ENCODE measurements at regions not wholly inside any gene's neighbourhood (a gene's known extent, or its start where the extent isn't known, plus 50 kb on each side); places are given as distances from the start of the nearest gene placed in this dataset.
"Not testable (repeated sequence)": the region's sequence is repeated elsewhere in the genome, so short reads cannot be mapped to it uniquely, and the experiment has no call there.

DNA sequence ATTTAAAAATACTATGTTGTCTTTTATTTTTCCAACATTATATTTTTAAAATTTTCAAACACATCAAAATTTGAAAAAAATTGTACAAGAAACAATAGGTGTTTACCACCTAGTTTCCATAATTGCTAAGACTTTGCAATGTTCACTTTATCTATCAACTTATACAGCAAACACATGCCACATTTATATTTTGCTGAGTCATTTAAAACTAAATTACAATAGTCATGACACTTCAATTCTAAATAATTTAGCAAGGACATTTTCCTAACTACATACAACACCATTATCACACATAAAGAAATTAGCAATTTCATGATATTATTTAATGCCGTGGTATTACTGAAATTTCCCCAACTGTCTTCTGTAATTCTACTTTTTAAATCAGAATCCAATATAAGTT is 600.4 kb upstream of the CPXCR1 start:
- no peaks in the 10 kb centered on the region for H3K9me3 ChIP-seq (ENCODE audit: control insufficient read depth, insufficient read depth, low read depth, low read length)
- BruUV-seq (replicated peaks) = no TSS peak
- DNase-seq (ENCODE audit: low read depth, low spot score) (no peak), ATAC-seq (no peak)
- H3K27me3 ChIP-seq (ENCODE audit: control insufficient read depth, insufficient read depth, low read length) = no peaks in the 10 kb centered on the region
- ChIA-PET CTCF (no interaction called here), POLR2A (no interaction called here)
- no peaks in the 10 kb centered on the region for H3K36me3 ChIP-seq (ENCODE audit: control insufficient read depth, insufficient read depth, low read length)
- in situ Hi-C loops (cut with HindIII; ENCODE audit: low pct_unique_long_range_greater_than_20kb, low sequenced_read_pairs) = no loop called here
- H3K27ac ChIP-seq (ENCODE audit: low read length) = no peak overlapping the region
- intact Hi-C loops (cut with micrococcal nuclease; ENCODE audit: unreplicated experiment) = no loop called here
- H3K4me1 ChIP-seq (ENCODE audit: control insufficient read depth, insufficient read depth, low read length) = no peaks in the 10 kb centered on the region
- TF ChIP-seq POLR2AphosphoS5 (IDR thresholded peaks at IDR 0.05; ENCODE audit: low read depth, low read length) (no peak), TCF7L2 (IDR thresholded peaks at IDR 0.05; ENCODE audit: low read depth, low read length) (no peak), SIN3A (IDR thresholded peaks at IDR 0.05; ENCODE audit: borderline replicate concordance, insufficient read depth, low read depth, low read length) (no peak)
- TF ChIP-seq, protein P1, sequence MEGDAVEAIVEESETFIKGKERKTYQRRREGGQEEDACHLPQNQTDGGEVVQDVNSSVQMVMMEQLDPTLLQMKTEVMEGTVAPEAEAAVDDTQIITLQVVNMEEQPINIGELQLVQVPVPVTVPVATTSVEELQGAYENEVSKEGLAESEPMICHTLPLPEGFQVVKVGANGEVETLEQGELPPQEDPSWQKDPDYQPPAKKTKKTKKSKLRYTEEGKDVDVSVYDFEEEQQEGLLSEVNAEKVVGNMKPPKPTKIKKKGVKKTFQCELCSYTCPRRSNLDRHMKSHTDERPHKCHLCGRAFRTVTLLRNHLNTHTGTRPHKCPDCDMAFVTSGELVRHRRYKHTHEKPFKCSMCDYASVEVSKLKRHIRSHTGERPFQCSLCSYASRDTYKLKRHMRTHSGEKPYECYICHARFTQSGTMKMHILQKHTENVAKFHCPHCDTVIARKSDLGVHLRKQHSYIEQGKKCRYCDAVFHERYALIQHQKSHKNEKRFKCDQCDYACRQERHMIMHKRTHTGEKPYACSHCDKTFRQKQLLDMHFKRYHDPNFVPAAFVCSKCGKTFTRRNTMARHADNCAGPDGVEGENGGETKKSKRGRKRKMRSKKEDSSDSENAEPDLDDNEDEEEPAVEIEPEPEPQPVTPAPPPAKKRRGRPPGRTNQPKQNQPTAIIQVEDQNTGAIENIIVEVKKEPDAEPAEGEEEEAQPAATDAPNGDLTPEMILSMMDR (IDR thresholded peaks at IDR 0.05) = no peak
- TF ChIP-seq, protein P2, sequence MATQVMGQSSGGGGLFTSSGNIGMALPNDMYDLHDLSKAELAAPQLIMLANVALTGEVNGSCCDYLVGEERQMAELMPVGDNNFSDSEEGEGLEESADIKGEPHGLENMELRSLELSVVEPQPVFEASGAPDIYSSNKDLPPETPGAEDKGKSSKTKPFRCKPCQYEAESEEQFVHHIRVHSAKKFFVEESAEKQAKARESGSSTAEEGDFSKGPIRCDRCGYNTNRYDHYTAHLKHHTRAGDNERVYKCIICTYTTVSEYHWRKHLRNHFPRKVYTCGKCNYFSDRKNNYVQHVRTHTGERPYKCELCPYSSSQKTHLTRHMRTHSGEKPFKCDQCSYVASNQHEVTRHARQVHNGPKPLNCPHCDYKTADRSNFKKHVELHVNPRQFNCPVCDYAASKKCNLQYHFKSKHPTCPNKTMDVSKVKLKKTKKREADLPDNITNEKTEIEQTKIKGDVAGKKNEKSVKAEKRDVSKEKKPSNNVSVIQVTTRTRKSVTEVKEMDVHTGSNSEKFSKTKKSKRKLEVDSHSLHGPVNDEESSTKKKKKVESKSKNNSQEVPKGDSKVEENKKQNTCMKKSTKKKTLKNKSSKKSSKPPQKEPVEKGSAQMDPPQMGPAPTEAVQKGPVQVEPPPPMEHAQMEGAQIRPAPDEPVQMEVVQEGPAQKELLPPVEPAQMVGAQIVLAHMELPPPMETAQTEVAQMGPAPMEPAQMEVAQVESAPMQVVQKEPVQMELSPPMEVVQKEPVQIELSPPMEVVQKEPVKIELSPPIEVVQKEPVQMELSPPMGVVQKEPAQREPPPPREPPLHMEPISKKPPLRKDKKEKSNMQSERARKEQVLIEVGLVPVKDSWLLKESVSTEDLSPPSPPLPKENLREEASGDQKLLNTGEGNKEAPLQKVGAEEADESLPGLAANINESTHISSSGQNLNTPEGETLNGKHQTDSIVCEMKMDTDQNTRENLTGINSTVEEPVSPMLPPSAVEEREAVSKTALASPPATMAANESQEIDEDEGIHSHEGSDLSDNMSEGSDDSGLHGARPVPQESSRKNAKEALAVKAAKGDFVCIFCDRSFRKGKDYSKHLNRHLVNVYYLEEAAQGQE (IDR thresholded peaks at IDR 0.05; ENCODE audit: insufficient read depth in 1 of 2, low read depth in 2 of 2, low read length in 1 of 2) = no peak
- H3K4me3 ChIP-seq (ENCODE audit: low read depth in 2 of 2, low read length in 2 of 2) = no peak overlapping the region

- POLR2A ChIA-PET = no interaction called here
- TF ChIP-seq POLR2AphosphoS5 (IDR thresholded peaks at IDR 0.05; ENCODE audit: low read depth, low read length) (no peak), TCF7L2 (IDR thresholded peaks at IDR 0.05; ENCODE audit: low read depth, low read length) (no peak), SIN3A (IDR thresholded peaks at IDR 0.05; ENCODE audit: borderline replicate concordance, insufficient read depth, low read depth, low read length) (no peak)
- TF ChIP-seq, protein P1 (IDR thresholded peaks at IDR 0.05) = no peak
- TF ChIP-seq, protein P2 (IDR thresholded peaks at IDR 0.05; ENCODE audit: insufficient read depth in 1 of 2, low read depth in 2 of 2, low read length in 1 of 2) = no peak
- Histone ChIP-seq H3K27ac (ENCODE audit: low read length) (no peak overlapping the region), H3K9me3 (ENCODE audit: control insufficient read depth, insufficient read depth, low read depth, low read length) (no peaks in the 10 kb centered on the region), H3K4me3 (ENCODE audit: low read depth in 2 of 2, low read length in 2 of 2) (no peak overlapping the region), H3K4me1 (ENCODE audit: control insufficient read depth, insufficient read depth, low read length) (no peaks in the 10 kb centered on the region), H3K27me3 (ENCODE audit: control insufficient read depth, insufficient read depth, low read length) (no peaks in the 10 kb centered on the region), H3K36me3 (ENCODE audit: control insufficient read depth, insufficient read depth, low read length) (no peaks in the 10 kb centered on the region)
- intact Hi-C loops (cut with micrococcal nuclease; ENCODE audit: unreplicated experiment) (no loop called here), in situ Hi-C loops (cut with HindIII; ENCODE audit: low pct_unique_long_range_greater_than_20kb, low sequenced_read_pairs) (no loop called here)
- DNase-seq (ENCODE audit: low read depth, low spot score) = no peak
- CTCF ChIA-PET = no interaction called here
- no TSS peak for BruUV-seq (replicated peaks)
- ATAC-seq = no peak
These were observed 576.5 kb upstream of the CPXCR1 start for GRCh38 chrX:88170553-88170952.

DNA sequence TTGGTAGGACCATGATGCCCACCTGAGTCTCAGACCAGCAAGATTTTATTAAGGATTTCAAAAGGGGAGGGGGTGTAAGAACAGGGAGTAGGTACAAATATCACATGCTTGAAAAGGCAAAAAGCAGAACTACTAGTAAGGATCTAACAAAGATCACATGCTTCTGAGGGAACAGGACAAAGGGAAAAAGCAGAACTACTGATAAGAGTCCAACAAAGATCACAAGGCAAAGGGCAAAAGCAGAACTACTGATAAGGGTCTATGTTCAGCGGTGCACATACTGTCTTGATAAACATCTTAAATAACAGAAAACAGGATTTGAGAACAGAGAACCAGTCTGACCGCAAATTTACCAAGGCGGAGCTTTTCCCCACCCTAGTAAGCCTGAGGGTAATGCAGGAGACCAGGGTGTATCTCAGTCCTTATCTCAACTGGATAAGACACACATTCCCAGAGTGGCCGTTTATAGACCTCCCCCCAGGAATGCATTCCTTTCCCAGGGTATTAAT is 573.0 kb upstream of the CPXCR1 start:
- H3K27ac ChIP-seq (ENCODE audit: low read length); H3K9me3 ChIP-seq (ENCODE audit: control insufficient read depth, insufficient read depth, low read depth, low read length); H3K4me3 ChIP-seq (ENCODE audit: low read depth in 2 of 2, low read length in 2 of 2); H3K4me1 ChIP-seq (ENCODE audit: control insufficient read depth, insufficient read depth, low read length); POLR2A ChIA-PET; H3K36me3 ChIP-seq (ENCODE audit: control insufficient read depth, insufficient read depth, low read length); DNase-seq (ENCODE audit: low read depth, low spot score); H3K27me3 ChIP-seq (ENCODE audit: control insufficient read depth, insufficient read depth, low read length); intact Hi-C loops (cut with micrococcal nuclease; ENCODE audit: unreplicated experiment); CTCF ChIA-PET; in situ Hi-C loops (cut with HindIII; ENCODE audit: low pct_unique_long_range_greater_than_20kb, low sequenced_read_pairs); BruUV-seq (replicated peaks); ATAC-seq: not testable (repeated sequence)

All from Panc1 (cell line).